Keratinocyte (primary cell): ENCODE measurements at regions not wholly inside any gene's neighbourhood (a gene's known extent, or its start where the extent isn't known, plus 50 kb on each side); places are given as distances from the start of the nearest gene placed in this dataset.

Experiments used
- EZH2 ChIP-seq: IDR thresholded peaks from one replicate; pipeline ENCODE4 v1.6.1; 2012; ENCODE audit warnings: inconsistent platforms, mild to moderate bottlenecking, low read length, moderate library complexity
- TF ChIP-seq, protein P1 (sequence below), 3 experiments: IDR thresholded peaks in 1 of 3; conservative IDR thresholded peaks in 1 of 3; optimal IDR thresholded peaks in 1 of 3; 2 replicates in 2 of 3; 3 replicates in 1 of 3; pipeline versions ENCODE3 to v1.5.1; 2011; ENCODE audit warnings: low read length in 3 of 3, mild to moderate bottlenecking in 3 of 3, moderate library complexity in 2 of 3, control low read depth in 1 of 3, inconsistent platforms in 1 of 3; ENCODE audit not compliant: insufficient read depth in 2 of 3; ENCODE audit errors: extremely low read depth in 1 of 3

DNA sequence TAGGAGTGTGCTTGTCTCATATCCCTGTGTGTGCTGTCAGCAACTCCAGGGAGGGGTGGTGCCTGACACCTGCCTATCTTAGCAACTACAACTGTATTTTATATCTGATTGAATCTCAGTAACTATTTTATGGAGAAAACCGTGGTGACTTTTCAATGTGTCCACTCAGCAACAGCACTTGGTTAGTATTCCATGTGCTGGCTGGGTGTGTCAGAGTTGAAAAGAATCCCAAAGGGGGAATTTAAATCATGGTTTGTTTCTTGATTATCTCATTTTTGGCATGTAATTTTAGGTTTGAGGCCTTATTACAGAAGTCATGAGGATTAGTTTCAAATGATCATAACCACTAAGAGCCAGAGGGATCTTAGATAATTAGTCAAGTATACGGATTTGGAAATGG is 425.7 kb upstream of the FZD8 start:
- TF ChIP-seq, protein P1, sequence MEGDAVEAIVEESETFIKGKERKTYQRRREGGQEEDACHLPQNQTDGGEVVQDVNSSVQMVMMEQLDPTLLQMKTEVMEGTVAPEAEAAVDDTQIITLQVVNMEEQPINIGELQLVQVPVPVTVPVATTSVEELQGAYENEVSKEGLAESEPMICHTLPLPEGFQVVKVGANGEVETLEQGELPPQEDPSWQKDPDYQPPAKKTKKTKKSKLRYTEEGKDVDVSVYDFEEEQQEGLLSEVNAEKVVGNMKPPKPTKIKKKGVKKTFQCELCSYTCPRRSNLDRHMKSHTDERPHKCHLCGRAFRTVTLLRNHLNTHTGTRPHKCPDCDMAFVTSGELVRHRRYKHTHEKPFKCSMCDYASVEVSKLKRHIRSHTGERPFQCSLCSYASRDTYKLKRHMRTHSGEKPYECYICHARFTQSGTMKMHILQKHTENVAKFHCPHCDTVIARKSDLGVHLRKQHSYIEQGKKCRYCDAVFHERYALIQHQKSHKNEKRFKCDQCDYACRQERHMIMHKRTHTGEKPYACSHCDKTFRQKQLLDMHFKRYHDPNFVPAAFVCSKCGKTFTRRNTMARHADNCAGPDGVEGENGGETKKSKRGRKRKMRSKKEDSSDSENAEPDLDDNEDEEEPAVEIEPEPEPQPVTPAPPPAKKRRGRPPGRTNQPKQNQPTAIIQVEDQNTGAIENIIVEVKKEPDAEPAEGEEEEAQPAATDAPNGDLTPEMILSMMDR (optimal IDR thresholded peaks at IDR 0.05 in 1 of 3, IDR thresholded peaks at IDR 0.05 in 1 of 3, conservative IDR thresholded peaks at IDR 0.05 in 1 of 3; ENCODE audit: extremely low read depth in 1 of 3, insufficient read depth in 2 of 3, low read length in 3 of 3): no peak
- TF ChIP-seq EZH2: no peak
